Activated CD4-positive, alpha-beta T cell treated with anti-CD3 and anti-CD28 coated beads, Interleukin-2, amount 10 ng/mL, durations not matched to agents 24 days and 14 days (primary cell): ENCODE measurements at regions not wholly inside any gene's neighbourhood (a gene's known extent, or its start where the extent isn't known, plus 50 kb on each side); places are given as distances from the start of the nearest gene placed in this dataset.

ENCODE experiments used
- DNase-seq: peaks from one replicate; pipeline ENCODE4 v3.0.0; 2022
- H3K27ac Mint-ChIP-seq: one replicate; pipeline ENCODE4 v1.8.0; 2022; ENCODE audit warnings: mild to moderate bottlenecking, mixed read lengths
- H3K27me3 Mint-ChIP-seq: one replicate; pipeline ENCODE4 v1.8.0; 2022; ENCODE audit warnings: mixed read lengths
- H3K36me3 Mint-ChIP-seq: one replicate; pipeline ENCODE4 v1.8.0; 2022; ENCODE audit warnings: low read depth, mild to moderate bottlenecking, mixed read lengths
- H3K4me1 Mint-ChIP-seq: one replicate; pipeline ENCODE4 v1.8.0; 2021; ENCODE audit warnings: mixed read lengths
- H3K4me3 Mint-ChIP-seq: one replicate; pipeline ENCODE4 v1.8.0; 2022; ENCODE audit warnings: mild to moderate bottlenecking, moderate library complexity, mixed read lengths
- H3K9me3 Mint-ChIP-seq: one replicate; pipeline ENCODE4 v1.8.0; 2021; ENCODE audit warnings: mixed read lengths
- intact Hi-C: fragments of 100-400 bp; cut with micrococcal nuclease; formaldehyde crosslinking; loops from one replicate; pipeline ENCODE4 v1.15.1; 2023

- intact Hi-C loops = no loop called here
- Mint-ChIP-seq H3K36me3 (no peaks in the 10 kb centered on the region), H3K9me3 (peaks cover 3% of the 10 kb centered on the region), H3K27me3 (no peaks in the 10 kb centered on the region), H3K4me1 (no peaks in the 10 kb centered on the region), H3K27ac (no peak overlapping the region), H3K4me3 (no peak overlapping the region)
- no peak for DNase-seq
These were observed 1381.5 kb upstream of the SPRY2 start for GRCh38 chr13:81722456-81722855.

- Mint-ChIP-seq H3K4me3 (no peak overlapping the region), H3K27ac (no peak overlapping the region), H3K36me3 (no peaks in the 10 kb centered on the region), H3K9me3 (no peaks in the 10 kb centered on the region), H3K4me1 (no peaks in the 10 kb centered on the region), H3K27me3 (no peaks in the 10 kb centered on the region)
- intact Hi-C loops = no loop called here
- no peak for DNase-seq
These were observed 1380.5 kb upstream of the SPRY2 start for GRCh38 chr13:81721400-81721799.

GRCh38 chr13:81714513-81714912, 1373.6 kb upstream of the SPRY2 start:
- Mint-ChIP-seq H3K4me1 (no peaks in the 10 kb centered on the region), H3K36me3 (no peaks in the 10 kb centered on the region), H3K9me3 (peaks cover 11% of the 10 kb centered on the region), H3K4me3 (no peak overlapping the region), H3K27ac (no peak overlapping the region), H3K27me3 (no peaks in the 10 kb centered on the region)
- DNase-seq = no peak
- intact Hi-C loops = no loop called here

GRCh38 chr13:81713201-81713600, 1372.3 kb upstream of the SPRY2 start:
- H3K27me3 Mint-ChIP-seq = no peaks in the 10 kb centered on the region
- intact Hi-C loops = no loop called here
- H3K4me1 Mint-ChIP-seq = no peaks in the 10 kb centered on the region
- H3K4me3 Mint-ChIP-seq = no peak overlapping the region
- H3K36me3 Mint-ChIP-seq = no peaks in the 10 kb centered on the region
- DNase-seq = no peak
- no peak overlapping the region for H3K27ac Mint-ChIP-seq
- H3K9me3 Mint-ChIP-seq = peaks cover 11% of the 10 kb centered on the region

- no peaks in the 10 kb centered on the region for H3K36me3 Mint-ChIP-seq
- DNase-seq = no peak
- intact Hi-C loops = no loop called here
These were observed 1356.9 kb upstream of the SPRY2 start for GRCh38 chr13:81697826-81698225.

GRCh38 chr13:81686877-81687276, 1346.0 kb upstream of the SPRY2 start:
- intact Hi-C loops = no loop called here
- DNase-seq = no peak
- H3K36me3 Mint-ChIP-seq = no peaks in the 10 kb centered on the region
- no peak overlapping the region for H3K27ac Mint-ChIP-seq
- no peak overlapping the region for H3K4me3 Mint-ChIP-seq
- no peaks in the 10 kb centered on the region for H3K4me1 Mint-ChIP-seq
- no peaks in the 10 kb centered on the region for H3K27me3 Mint-ChIP-seq
- no peaks in the 10 kb centered on the region for H3K9me3 Mint-ChIP-seq

More at GRCh38 chr13:81697826-81698225, 1356.9 kb upstream of the SPRY2 start:
- Mint-ChIP-seq H3K27ac (no peak overlapping the region), H3K4me3 (no peak overlapping the region), H3K4me1 (no peaks in the 10 kb centered on the region), H3K27me3 (no peaks in the 10 kb centered on the region), H3K9me3 (peaks cover 8% of the 10 kb centered on the region)

GRCh38 chr13:81683521-81683920, 1342.6 kb upstream of the SPRY2 start:
- no peaks in the 10 kb centered on the region for H3K36me3 Mint-ChIP-seq
- H3K9me3 Mint-ChIP-seq = no peaks in the 10 kb centered on the region
- H3K27me3 Mint-ChIP-seq = no peaks in the 10 kb centered on the region
- no peaks in the 10 kb centered on the region for H3K4me1 Mint-ChIP-seq
- H3K27ac Mint-ChIP-seq = no peak overlapping the region
- intact Hi-C loops = no loop called here
- no peak overlapping the region for H3K4me3 Mint-ChIP-seq
- no peak for DNase-seq

GRCh38 chr13:81682081-81682630, 1341.2 kb upstream of the SPRY2 start:
- H3K4me3 Mint-ChIP-seq = no peak overlapping the region
- no peaks in the 10 kb centered on the region for H3K9me3 Mint-ChIP-seq
- intact Hi-C loops = no loop called here
- DNase-seq = no peak
- H3K4me1 Mint-ChIP-seq = no peaks in the 10 kb centered on the region
- H3K36me3 Mint-ChIP-seq = no peaks in the 10 kb centered on the region
- no peaks in the 10 kb centered on the region for H3K27me3 Mint-ChIP-seq
- H3K27ac Mint-ChIP-seq = no peak overlapping the region

- Mint-ChIP-seq H3K9me3 (no peaks in the 10 kb centered on the region), H3K27ac (no peak overlapping the region), H3K36me3 (no peaks in the 10 kb centered on the region), H3K27me3 (no peaks in the 10 kb centered on the region), H3K4me1 (no peaks in the 10 kb centered on the region), H3K4me3 (no peak overlapping the region)
- no peak for DNase-seq
- intact Hi-C loops = no loop called here
These were observed 1336.9 kb upstream of the SPRY2 start for GRCh38 chr13:81677857-81678256.

GRCh38 chr13:81676008-81676407, 1335.1 kb upstream of the SPRY2 start:
- H3K9me3 Mint-ChIP-seq = no peaks in the 10 kb centered on the region
- no peak for DNase-seq
- H3K27me3 Mint-ChIP-seq = no peaks in the 10 kb centered on the region
- no peak overlapping the region for H3K4me3 Mint-ChIP-seq
- H3K36me3 Mint-ChIP-seq = no peaks in the 10 kb centered on the region
- H3K27ac Mint-ChIP-seq = no peak overlapping the region
- no peaks in the 10 kb centered on the region for H3K4me1 Mint-ChIP-seq
- intact Hi-C loops = no loop called here

GRCh38 chr13:81671064-81671463, 1330.1 kb upstream of the SPRY2 start:
- no peak overlapping the region for H3K27ac Mint-ChIP-seq
- no peaks in the 10 kb centered on the region for H3K4me1 Mint-ChIP-seq
- H3K9me3 Mint-ChIP-seq = peaks cover 7% of the 10 kb centered on the region
- H3K36me3 Mint-ChIP-seq = no peaks in the 10 kb centered on the region
- intact Hi-C loops = no loop called here
- DNase-seq = no peak
- H3K27me3 Mint-ChIP-seq = no peaks in the 10 kb centered on the region
- H3K4me3 Mint-ChIP-seq = no peak overlapping the region

GRCh38 chr13:81670048-81670447, 1329.1 kb upstream of the SPRY2 start:
- no peaks in the 10 kb centered on the region for H3K4me1 Mint-ChIP-seq
- H3K9me3 Mint-ChIP-seq = peaks cover 7% of the 10 kb centered on the region
- DNase-seq = no peak
- no peak overlapping the region for H3K27ac Mint-ChIP-seq
- H3K36me3 Mint-ChIP-seq = no peaks in the 10 kb centered on the region
- H3K27me3 Mint-ChIP-seq = no peaks in the 10 kb centered on the region
- no peak overlapping the region for H3K4me3 Mint-ChIP-seq
- intact Hi-C loops = no loop called here

GRCh38 chr13:81664872-81665271, 1323.9 kb upstream of the SPRY2 start:
- no peak overlapping the region for H3K4me3 Mint-ChIP-seq
- no peak for DNase-seq
- no peaks in the 10 kb centered on the region for H3K4me1 Mint-ChIP-seq
- intact Hi-C loops = no loop called here
- no peaks in the 10 kb centered on the region for H3K36me3 Mint-ChIP-seq
- peaks cover 5% of the 10 kb centered on the region for H3K9me3 Mint-ChIP-seq
- H3K27ac Mint-ChIP-seq = no peak overlapping the region
- no peaks in the 10 kb centered on the region for H3K27me3 Mint-ChIP-seq

GRCh38 chr13:81659984-81660383, 1319.1 kb upstream of the SPRY2 start:
- Mint-ChIP-seq H3K9me3 (peaks cover 10% of the 10 kb centered on the region), H3K4me1 (no peaks in the 10 kb centered on the region), H3K27ac (no peak overlapping the region), H3K36me3 (no peaks in the 10 kb centered on the region), H3K4me3 (no peak overlapping the region), H3K27me3 (no peaks in the 10 kb centered on the region)
- DNase-seq = no peak
- intact Hi-C loops = no loop called here

- Mint-ChIP-seq H3K4me1 (no peaks in the 10 kb centered on the region), H3K27ac (no peak overlapping the region), H3K4me3 (no peak overlapping the region), H3K36me3 (no peaks in the 10 kb centered on the region), H3K9me3 (peaks cover 10% of the 10 kb centered on the region), H3K27me3 (no peaks in the 10 kb centered on the region)
- DNase-seq = no peak
- intact Hi-C loops = no loop called here
These were observed 1317.9 kb upstream of the SPRY2 start for GRCh38 chr13:81658598-81659370.
